ENCODE measurements at regions not wholly inside any gene's neighbourhood (a gene's known extent, or its start where the extent isn't known, plus 50 kb on each side); places are given as distances from the start of the nearest gene placed in this dataset.

- H3K27ac Mint-ChIP-seq = no peak overlapping the region
- peaks cover 32% of the 10 kb centered on the region for H3K27me3 Mint-ChIP-seq
- H3K36me3 Mint-ChIP-seq (ENCODE audit: low read depth) = no peaks in the 10 kb centered on the region
- Histone ChIP-seq H3K4me1 (ENCODE audit: insufficient read depth, low read length) (peaks cover 6% of the 10 kb centered on the region), H3K27me3 (ENCODE audit: control insufficient read depth in 1 of 2, insufficient read depth in 2 of 2, low read length in 2 of 2) (peaks cover 10 to 15% of the 10 kb centered on the region in 2 experiments), H3K9me3 (ENCODE audit: control insufficient read depth in 1 of 2, insufficient read depth in 1 of 2, low read length in 2 of 2) (peaks cover 0 to 5% of the 10 kb centered on the region in 2 experiments), H3K4me3 (ENCODE audit: low read length) (no peak overlapping the region), H3K27ac (ENCODE audit: low read depth in 1 of 2, low read length in 2 of 2) (no peak overlapping the region), H3K36me3 (ENCODE audit: insufficient read depth, low read length) (no peaks in the 10 kb centered on the region)
- peak in 1 of 14 experiments; percentile 2 for DNase-seq
- intact Hi-C loops (cut with DNase I, micrococcal nuclease) = loop anchor here in 1 of 2 experiments (10.0 kb wide), 1 partner anchor 347 kb away; no protein-coding TSS in a partner anchor
- TF ChIP-seq, protein P1, sequence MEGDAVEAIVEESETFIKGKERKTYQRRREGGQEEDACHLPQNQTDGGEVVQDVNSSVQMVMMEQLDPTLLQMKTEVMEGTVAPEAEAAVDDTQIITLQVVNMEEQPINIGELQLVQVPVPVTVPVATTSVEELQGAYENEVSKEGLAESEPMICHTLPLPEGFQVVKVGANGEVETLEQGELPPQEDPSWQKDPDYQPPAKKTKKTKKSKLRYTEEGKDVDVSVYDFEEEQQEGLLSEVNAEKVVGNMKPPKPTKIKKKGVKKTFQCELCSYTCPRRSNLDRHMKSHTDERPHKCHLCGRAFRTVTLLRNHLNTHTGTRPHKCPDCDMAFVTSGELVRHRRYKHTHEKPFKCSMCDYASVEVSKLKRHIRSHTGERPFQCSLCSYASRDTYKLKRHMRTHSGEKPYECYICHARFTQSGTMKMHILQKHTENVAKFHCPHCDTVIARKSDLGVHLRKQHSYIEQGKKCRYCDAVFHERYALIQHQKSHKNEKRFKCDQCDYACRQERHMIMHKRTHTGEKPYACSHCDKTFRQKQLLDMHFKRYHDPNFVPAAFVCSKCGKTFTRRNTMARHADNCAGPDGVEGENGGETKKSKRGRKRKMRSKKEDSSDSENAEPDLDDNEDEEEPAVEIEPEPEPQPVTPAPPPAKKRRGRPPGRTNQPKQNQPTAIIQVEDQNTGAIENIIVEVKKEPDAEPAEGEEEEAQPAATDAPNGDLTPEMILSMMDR (IDR thresholded peaks at IDR 0.05) = no peak
- H3K9me3 Mint-ChIP-seq = no peaks in the 10 kb centered on the region
- no peak overlapping the region for H3K4me3 Mint-ChIP-seq
- ATAC-seq (ENCODE audit: poor library complexity) = no peak
- H3K4me1 Mint-ChIP-seq (ENCODE audit: low read depth) = peaks cover 4% of the 10 kb centered on the region
- POLR2A ChIA-PET = no interaction called here
- CTCF ChIA-PET = no interaction called here
Measured at GRCh38 chr9:126147936-126148870, 178.4 kb upstream of the MVB12B start.

DNA sequence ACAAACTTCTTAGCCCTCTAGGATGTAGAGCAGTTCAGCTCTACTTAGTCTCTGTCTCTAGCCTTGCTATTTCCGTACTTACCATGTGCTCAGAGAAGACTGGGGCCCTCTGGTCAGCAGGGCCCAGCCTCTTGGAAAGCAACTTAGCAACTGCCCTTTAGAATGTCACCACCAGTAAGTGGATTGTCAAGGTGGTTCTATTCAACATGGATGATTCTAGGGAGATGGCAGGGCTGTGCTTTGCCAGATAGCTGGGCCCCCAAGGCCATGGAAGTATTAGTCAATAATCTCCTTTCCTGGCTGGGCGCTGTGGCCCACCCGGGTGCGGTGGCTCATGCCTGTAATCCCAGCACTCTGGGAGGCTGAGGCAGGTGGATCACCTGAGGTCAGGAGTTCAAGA is 177.6 kb upstream of the MVB12B start:
- H3K4me1 ChIP-seq (ENCODE audit: insufficient read depth, low read length) = peaks cover 6% of the 10 kb centered on the region
- no peak overlapping the region for H3K27ac ChIP-seq (ENCODE audit: low read depth in 1 of 2, low read length in 2 of 2)
- peaks cover 0 to 4% of the 10 kb centered on the region in 2 experiments for H3K9me3 ChIP-seq (ENCODE audit: control insufficient read depth in 1 of 2, insufficient read depth in 1 of 2, low read length in 2 of 2)
- TF ChIP-seq, protein P1 (IDR thresholded peaks at IDR 0.05) = no peak
- POLR2A ChIA-PET = no interaction called here
- Mint-ChIP-seq H3K9me3 (no peaks in the 10 kb centered on the region), H3K36me3 (ENCODE audit: low read depth) (no peaks in the 10 kb centered on the region), H3K27ac (no peak overlapping the region), H3K27me3 (peaks cover 37% of the 10 kb centered on the region), H3K4me3 (no peak overlapping the region), H3K4me1 (ENCODE audit: low read depth) (peaks cover 4% of the 10 kb centered on the region)
- DNase-seq (no peak), ATAC-seq (ENCODE audit: poor library complexity) (no peak)
- CTCF ChIA-PET = no interaction called here
- H3K27me3 ChIP-seq (ENCODE audit: control insufficient read depth in 1 of 2, insufficient read depth in 2 of 2, low read length in 2 of 2) = peaks cover 10 to 14% of the 10 kb centered on the region in 2 experiments
- H3K4me3 ChIP-seq (ENCODE audit: low read length) = no peak overlapping the region
- intact Hi-C loops (cut with DNase I, micrococcal nuclease) = loop anchor here in 1 of 2 experiments (10.0 kb wide), 1 partner anchor 346 kb away; no protein-coding TSS in a partner anchor
- H3K36me3 ChIP-seq (ENCODE audit: insufficient read depth, low read length) = no peaks in the 10 kb centered on the region

DNA sequence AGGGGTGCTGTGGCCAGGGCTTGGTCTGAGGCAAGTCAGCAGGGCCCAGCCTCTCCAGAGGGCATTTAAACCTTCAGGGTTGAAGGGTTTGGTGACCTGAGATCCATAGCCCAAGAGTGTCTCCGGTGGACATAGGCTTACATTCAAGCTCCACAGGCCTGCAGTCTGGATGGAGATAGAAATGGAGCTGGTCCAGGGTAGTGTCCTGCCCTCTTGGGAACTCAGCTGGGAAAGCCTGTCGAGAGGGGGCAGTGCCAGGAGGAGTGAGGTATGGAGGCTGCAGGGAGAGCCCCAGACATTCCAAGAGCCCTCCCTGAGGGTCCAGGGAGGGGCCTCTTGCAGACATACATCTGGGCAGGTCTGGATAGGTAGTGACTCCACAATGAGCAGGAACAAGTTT is 177.0 kb upstream of the MVB12B start:
- Mint-ChIP-seq H3K4me3 (no peak overlapping the region), H3K36me3 (ENCODE audit: low read depth) (no peaks in the 10 kb centered on the region), H3K4me1 (ENCODE audit: low read depth) (peaks cover 4% of the 10 kb centered on the region), H3K27me3 (peaks cover 39% of the 10 kb centered on the region), H3K27ac (no peak overlapping the region), H3K9me3 (no peaks in the 10 kb centered on the region)
- ATAC-seq (ENCODE audit: poor library complexity) (no peak), DNase-seq (peak in 1 of 14 experiments; percentile 14)
- peaks cover 6% of the 10 kb centered on the region for H3K4me1 ChIP-seq (ENCODE audit: insufficient read depth, low read length)
- H3K27me3 ChIP-seq (ENCODE audit: control insufficient read depth in 1 of 2, insufficient read depth in 2 of 2, low read length in 2 of 2) = peaks cover 10 to 14% of the 10 kb centered on the region in 2 experiments
- no peaks in the 10 kb centered on the region for H3K36me3 ChIP-seq (ENCODE audit: insufficient read depth, low read length)
- H3K27ac ChIP-seq (ENCODE audit: low read depth in 1 of 2, low read length in 2 of 2) = no peak overlapping the region
- ChIA-PET POLR2A (no interaction called here), CTCF (no interaction called here)
- H3K4me3 ChIP-seq (ENCODE audit: low read length) = no peak overlapping the region
- H3K9me3 ChIP-seq (ENCODE audit: control insufficient read depth in 1 of 2, insufficient read depth in 1 of 2, low read length in 2 of 2) = peaks cover 0 to 10% of the 10 kb centered on the region in 2 experiments
- TF ChIP-seq, protein P1 (IDR thresholded peaks at IDR 0.05) = no peak
- intact Hi-C loops (cut with DNase I, micrococcal nuclease) = loop anchor here in 1 of 2 experiments (10.0 kb wide), 1 partner anchor 345 kb away; no protein-coding TSS in a partner anchor
